Thyroid gland (tissue), 4 donors: ENCODE measurements at regions not wholly inside any gene's neighbourhood (a gene's known extent, or its start where the extent isn't known, plus 50 kb on each side); places are given as distances from the start of the nearest gene placed in this dataset.

Experiments used
- CTCF ChIP-seq, 6 experiments: fragments of 200-600 bp in 3 of 6; fragments of 450-650 bp in 3 of 6; sonication (generic) in 3 of 6; IDR thresholded peaks; one replicate each; pipeline ENCODE4 v1.5.1; 2016 to 2019; ENCODE audit warnings: antibody characterized with exemption in 6 of 6, mild to moderate bottlenecking in 2 of 6, inconsistent platforms in 1 of 6, moderate library complexity in 1 of 6
- POLR2A ChIP-seq, 2 donors: fragments of 450-650 bp; IDR thresholded peaks; one replicate each; pipeline ENCODE4 v1.6.1; 2017; ENCODE audit warnings: antibody characterized with exemption in 2 of 2, mild to moderate bottlenecking in 2 of 2, moderate library complexity in 1 of 2

- TF ChIP-seq CTCF (IDR thresholded peaks at IDR 0.05) (no peak), POLR2A (IDR thresholded peaks at IDR 0.05) (no peak)
Measured at GRCh38 chr22:49357661-49358440, 469.8 kb downstream of the BRD1 start.
